Panc1 (cell line): ENCODE measurements at regions not wholly inside any gene's neighbourhood (a gene's known extent, or its start where the extent isn't known, plus 50 kb on each side); places are given as distances from the start of the nearest gene placed in this dataset.

Source experiments
- ATAC-seq: fragments of 200-7000 bp; cut with Tn5 transposase; 2 replicates; pipeline ENCODE4 v1.9.1; 2020; ENCODE audit warnings: mild to moderate bottlenecking, moderate library complexity
- BruUV-seq: library from RNA; stranded (reverse); fragments of 400-500 nt; replicated peaks from 2 replicates; lab custom pipeline; 2021; lab: Mats Ljungman, UMichigan
- CTCF ChIA-PET: fragments of 300-600 bp; sonication (Branson Sonifier 250); formaldehyde crosslinking; loops from one replicate; lab custom pipeline; 2022; ENCODE audit warnings: antibody characterized with exemption; lab: Charles Lee
- POLR2A ChIA-PET: fragments of 300-600 bp; sonication (Branson Sonifier 250); formaldehyde crosslinking; loops from one replicate; lab custom pipeline; 2022; ENCODE audit warnings: antibody characterized with exemption; lab: Charles Lee
- DNase-seq: peaks from one replicate; pipeline ENCODE4 v3.0.0-alpha.2; 2010; ENCODE audit warnings: low read depth, low spot score
- H3K27ac ChIP-seq: 2 replicates; pipeline ENCODE4 v1.5.1; 2011; ENCODE audit warnings: mild to moderate bottlenecking, low read length, inconsistent platforms
- H3K27me3 ChIP-seq: fragments of 200-500 bp; sonication (Bioruptor generic); 2 replicates; pipeline ENCODE4 v1.6.0; 2014; ENCODE audit warnings: low read length, inconsistent platforms; ENCODE audit not compliant: control insufficient read depth, insufficient read depth
- H3K36me3 ChIP-seq: fragments of 200-500 bp; sonication (Bioruptor generic); 2 replicates; pipeline ENCODE4 v1.5.1; 2014; ENCODE audit warnings: inconsistent platforms, mild to moderate bottlenecking, low read length, moderate library complexity; ENCODE audit not compliant: control insufficient read depth, insufficient read depth
- H3K4me1 ChIP-seq: 2 replicates; pipeline ENCODE4 v1.5.1; 2011; ENCODE audit warnings: inconsistent platforms, mild to moderate bottlenecking, low read length, moderate library complexity; ENCODE audit not compliant: control insufficient read depth, insufficient read depth
- H3K4me3 ChIP-seq, 2 experiments: 2 replicates each; pipeline ENCODE4 v1.5.1; 2011 to 2012; ENCODE audit warnings: low read depth in 2 of 2, low read length in 2 of 2, mild to moderate bottlenecking in 2 of 2, inconsistent platforms in 1 of 2, moderate library complexity in 1 of 2
- H3K9me3 ChIP-seq: fragments of 200-500 bp; sonication (Bioruptor generic); 2 replicates; pipeline ENCODE4 v1.5.1; 2014; ENCODE audit warnings: low read depth, mild to moderate bottlenecking, inconsistent platforms, low read length, moderate library complexity; ENCODE audit not compliant: control insufficient read depth, insufficient read depth
- CTCF ChIP-seq: fragments of 450-650 bp; IDR thresholded peaks from 2 replicates; pipeline ENCODE4 v1.5.1; 2017; ENCODE audit warnings: mild to moderate bottlenecking
- POLR2AphosphoS5 ChIP-seq: IDR thresholded peaks from 2 replicates; pipeline ENCODE4 v1.6.1; 2012; ENCODE audit warnings: mild to moderate bottlenecking, low read depth, low read length, moderate library complexity
- REST ChIP-seq, 2 experiments: IDR thresholded peaks; 2 replicates each; pipeline ENCODE4 v1.6.1; 2011 to 2012; ENCODE audit warnings: low read depth in 2 of 2, control low read depth in 1 of 2, low read length in 1 of 2, mild to moderate bottlenecking in 1 of 2, moderate library complexity in 1 of 2; ENCODE audit not compliant: insufficient read depth in 1 of 2
- TCF7L2 ChIP-seq: IDR thresholded peaks from 2 replicates; pipeline ENCODE4 v1.6.1; 2011; ENCODE audit warnings: mild to moderate bottlenecking, low read depth, low read length, inconsistent platforms
- in situ Hi-C: cut with HindIII; loops from 2 replicates; pipeline ENCODE4 v1.10.0; 2016; ENCODE audit warnings: low sequenced_read_pairs, low pct_unique_long_range_greater_than_20kb
- intact Hi-C: fragments of 100-400 bp; cut with micrococcal nuclease; formaldehyde crosslinking; loops from one replicate; pipeline ENCODE4 v1.10.0; 2022; ENCODE audit not compliant: unreplicated experiment

GRCh38 chr14:56724013-56724412, 86.3 kb downstream of the OTX2 start:
- Histone ChIP-seq H3K27ac (no peak overlapping the region), H3K36me3 (no peaks in the 10 kb centered on the region), H3K9me3 (no peaks in the 10 kb centered on the region), H3K4me3 (no peak overlapping the region), H3K4me1 (no peaks in the 10 kb centered on the region), H3K27me3 (no peaks in the 10 kb centered on the region)
- intact Hi-C loops (no loop called here), in situ Hi-C loops (no loop called here)
- ChIA-PET CTCF (no interaction called here), POLR2A (no interaction called here)
- BruUV-seq: no TSS peak
- ATAC-seq (no peak), DNase-seq (no peak)
- TF ChIP-seq CTCF: no peak
- TF ChIP-seq REST (IDR thresholded peaks at IDR 0.05; ENCODE audit: insufficient read depth in 1 of 2, low read depth in 2 of 2, low read length in 1 of 2): no peak
- no peak for TF ChIP-seq POLR2AphosphoS5
- TF ChIP-seq TCF7L2: no peak

GRCh38 chr14:56723418-56723817, 86.9 kb downstream of the OTX2 start:
- Histone ChIP-seq H3K9me3 (no peaks in the 10 kb centered on the region), H3K27me3 (no peaks in the 10 kb centered on the region), H3K4me3 (no peak overlapping the region), H3K4me1 (no peaks in the 10 kb centered on the region), H3K36me3 (no peaks in the 10 kb centered on the region), H3K27ac (no peak overlapping the region)
- BruUV-seq: no TSS peak
- ChIA-PET CTCF (no interaction called here), POLR2A (no interaction called here)
- DNase-seq (no peak), ATAC-seq (no peak)
- in situ Hi-C loops: no loop called here
- intact Hi-C loops: no loop called here
- TF ChIP-seq TCF7L2 (no peak), REST (IDR thresholded peaks at IDR 0.05; ENCODE audit: insufficient read depth in 1 of 2, low read depth in 2 of 2, low read length in 1 of 2) (0 out of 4 replicates have a peak, but pooled peaks of 1 of the 2 experiments have one; percentile 16)
